Suppressor macrophage treated with lipopolysaccharide for 1 hour (primary cell): ENCODE measurements at regions not wholly inside any gene's neighbourhood (a gene's known extent, or its start where the extent isn't known, plus 50 kb on each side); places are given as distances from the start of the nearest gene placed in this dataset.
A peak's percentile ranks its signal among the peaks of the same experiment; 100 is the strongest.

Experiments used
- DNase-seq, 3 donors: peaks; one replicate each; pipeline ENCODE4 v3.0.0-alpha.2; 2020 to 2022

GRCh38 chr13:36493046-36493445, 60.8 kb downstream of the CCNA1 start:
- no peak for DNase-seq

GRCh38 chr13:36495431-36495830, 63.1 kb downstream of the CCNA1 start:
- DNase-seq: no peak

- DNase-seq: no peak
Observed at GRCh38 chr13:36509369-36509768, 77.1 kb downstream of the CCNA1 start.

GRCh38 chr13:36512771-36513170, 80.5 kb downstream of the CCNA1 start:
- DNase-seq: no peak

GRCh38 chr13:36513266-36513665, 81.0 kb downstream of the CCNA1 start:
- DNase-seq: no peak

GRCh38 chr13:36515466-36515865, 83.2 kb downstream of the CCNA1 start:
- no peak for DNase-seq

GRCh38 chr13:36516225-36516624, 83.9 kb downstream of the CCNA1 start:
- DNase-seq: no peak

GRCh38 chr13:36518707-36519106, 86.4 kb downstream of the CCNA1 start:
- DNase-seq: no peak

GRCh38 chr13:36519432-36519831, 87.1 kb downstream of the CCNA1 start:
- DNase-seq: no peak

- DNase-seq: no peak
Observed at GRCh38 chr13:36520111-36520510, 87.8 kb downstream of the CCNA1 start.

GRCh38 chr13:36526897-36527296, 94.6 kb downstream of the CCNA1 start:
- DNase-seq: no peak

GRCh38 chr13:36528105-36528504, 95.8 kb downstream of the CCNA1 start:
- DNase-seq: no peak

- DNase-seq: no peak
Observed at GRCh38 chr13:36530050-36530789, 97.9 kb downstream of the CCNA1 start.

- no peak for DNase-seq
Observed at GRCh38 chr13:36530861-36531590, 98.7 kb downstream of the CCNA1 start.

GRCh38 chr13:36531746-36532486, 99.6 kb downstream of the CCNA1 start:
- DNase-seq: peak in 1 of 3 donors; percentile 5

GRCh38 chr13:36533806-36534205, 101.5 kb downstream of the CCNA1 start:
- DNase-seq: no peak

GRCh38 chr13:36536546-36536945, 104.3 kb downstream of the CCNA1 start:
- no peak for DNase-seq

GRCh38 chr13:36543671-36544070, 111.4 kb downstream of the CCNA1 start:
- DNase-seq: no peak

- DNase-seq: no peak
Observed at GRCh38 chr13:36548129-36548528, 115.8 kb downstream of the CCNA1 start.

GRCh38 chr13:36549126-36549702, 116.9 kb downstream of the CCNA1 start:
- no peak for DNase-seq

GRCh38 chr13:36549755-36550154, 117.5 kb downstream of the CCNA1 start:
- DNase-seq: no peak

GRCh38 chr13:36550177-36550576, 117.9 kb downstream of the CCNA1 start:
- DNase-seq: no peak

- DNase-seq: no peak
Observed at GRCh38 chr13:36551445-36551844, 119.2 kb downstream of the CCNA1 start.
